Gastrocnemius medialis (tissue), 4 donors: ENCODE measurements at regions not wholly inside any gene's neighbourhood (a gene's known extent, or its start where the extent isn't known, plus 50 kb on each side); places are given as distances from the start of the nearest gene placed in this dataset.

Experiments
- POLR2A ChIP-seq, 2 donors: fragments of 450-650 bp; IDR thresholded peaks; one replicate each; pipeline ENCODE4 v1.6.1; 2017; ENCODE audit warnings: antibody characterized with exemption in 2 of 2, mild to moderate bottlenecking in 2 of 2, moderate library complexity in 2 of 2
- TF ChIP-seq, protein P1 (sequence below), 5 experiments: fragments of 450-650 bp in 3 of 5; fragments of 200-600 bp in 2 of 5; sonication (generic) in 2 of 5; IDR thresholded peaks in 4 of 5; conservative IDR thresholded peaks in 1 of 5; 1 replicate in 4 of 5; 2 replicates in 1 of 5; pipeline ENCODE4 v1.5.1; 2016 to 2019; ENCODE audit warnings: antibody characterized with exemption in 5 of 5, mild to moderate bottlenecking in 3 of 5, moderate library complexity in 3 of 5

DNA sequence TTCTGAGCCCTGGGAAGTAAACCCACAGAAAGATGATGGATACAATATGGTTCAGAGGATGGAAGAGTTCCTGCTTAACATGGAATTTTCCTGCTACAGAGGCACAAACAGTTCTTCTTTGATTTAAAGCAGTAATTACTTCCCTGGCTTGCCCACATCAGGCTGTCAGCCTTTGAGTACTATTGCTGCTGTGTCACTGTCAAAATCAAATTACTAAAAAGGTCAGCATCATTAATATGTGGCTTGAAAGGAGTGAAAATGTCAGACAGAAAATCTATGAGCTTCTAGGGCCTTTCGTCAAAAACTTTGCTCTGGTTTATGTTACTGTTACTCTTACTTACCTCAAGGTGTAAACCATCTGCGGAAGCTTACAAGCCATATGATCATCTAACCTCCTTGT is 98.6 kb upstream of the DPT start:
- TF ChIP-seq, protein P1, sequence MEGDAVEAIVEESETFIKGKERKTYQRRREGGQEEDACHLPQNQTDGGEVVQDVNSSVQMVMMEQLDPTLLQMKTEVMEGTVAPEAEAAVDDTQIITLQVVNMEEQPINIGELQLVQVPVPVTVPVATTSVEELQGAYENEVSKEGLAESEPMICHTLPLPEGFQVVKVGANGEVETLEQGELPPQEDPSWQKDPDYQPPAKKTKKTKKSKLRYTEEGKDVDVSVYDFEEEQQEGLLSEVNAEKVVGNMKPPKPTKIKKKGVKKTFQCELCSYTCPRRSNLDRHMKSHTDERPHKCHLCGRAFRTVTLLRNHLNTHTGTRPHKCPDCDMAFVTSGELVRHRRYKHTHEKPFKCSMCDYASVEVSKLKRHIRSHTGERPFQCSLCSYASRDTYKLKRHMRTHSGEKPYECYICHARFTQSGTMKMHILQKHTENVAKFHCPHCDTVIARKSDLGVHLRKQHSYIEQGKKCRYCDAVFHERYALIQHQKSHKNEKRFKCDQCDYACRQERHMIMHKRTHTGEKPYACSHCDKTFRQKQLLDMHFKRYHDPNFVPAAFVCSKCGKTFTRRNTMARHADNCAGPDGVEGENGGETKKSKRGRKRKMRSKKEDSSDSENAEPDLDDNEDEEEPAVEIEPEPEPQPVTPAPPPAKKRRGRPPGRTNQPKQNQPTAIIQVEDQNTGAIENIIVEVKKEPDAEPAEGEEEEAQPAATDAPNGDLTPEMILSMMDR (IDR thresholded peaks at IDR 0.05 in 4 of 5, conservative IDR thresholded peaks at IDR 0.05 in 1 of 5) = no peak
- TF ChIP-seq POLR2A (IDR thresholded peaks at IDR 0.05) = no peak
